ENCODE measurements at regions not wholly inside any gene's neighbourhood (a gene's known extent, or its start where the extent isn't known, plus 50 kb on each side); places are given as distances from the start of the nearest gene placed in this dataset.

DNA sequence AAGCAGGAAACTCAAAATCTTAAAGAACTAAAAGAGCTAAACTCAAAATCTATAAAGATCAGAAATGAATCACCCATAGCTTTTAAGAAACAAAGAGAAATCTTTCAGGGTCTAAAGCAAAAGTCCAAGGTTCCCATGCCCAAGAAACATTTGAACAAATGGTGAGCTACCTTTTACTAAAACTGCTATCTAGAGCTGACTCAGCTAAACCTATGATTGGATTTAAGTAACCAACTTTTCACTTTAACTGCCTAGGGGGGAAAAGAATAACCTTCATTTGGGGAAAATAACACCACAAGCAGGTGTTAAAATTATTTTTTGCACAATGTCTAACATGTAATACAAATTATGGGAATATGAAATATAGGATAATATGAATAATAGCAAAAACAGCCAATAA, 328.4 kb downstream of the PHF14 start:
- TF ChIP-seq, protein P1, sequence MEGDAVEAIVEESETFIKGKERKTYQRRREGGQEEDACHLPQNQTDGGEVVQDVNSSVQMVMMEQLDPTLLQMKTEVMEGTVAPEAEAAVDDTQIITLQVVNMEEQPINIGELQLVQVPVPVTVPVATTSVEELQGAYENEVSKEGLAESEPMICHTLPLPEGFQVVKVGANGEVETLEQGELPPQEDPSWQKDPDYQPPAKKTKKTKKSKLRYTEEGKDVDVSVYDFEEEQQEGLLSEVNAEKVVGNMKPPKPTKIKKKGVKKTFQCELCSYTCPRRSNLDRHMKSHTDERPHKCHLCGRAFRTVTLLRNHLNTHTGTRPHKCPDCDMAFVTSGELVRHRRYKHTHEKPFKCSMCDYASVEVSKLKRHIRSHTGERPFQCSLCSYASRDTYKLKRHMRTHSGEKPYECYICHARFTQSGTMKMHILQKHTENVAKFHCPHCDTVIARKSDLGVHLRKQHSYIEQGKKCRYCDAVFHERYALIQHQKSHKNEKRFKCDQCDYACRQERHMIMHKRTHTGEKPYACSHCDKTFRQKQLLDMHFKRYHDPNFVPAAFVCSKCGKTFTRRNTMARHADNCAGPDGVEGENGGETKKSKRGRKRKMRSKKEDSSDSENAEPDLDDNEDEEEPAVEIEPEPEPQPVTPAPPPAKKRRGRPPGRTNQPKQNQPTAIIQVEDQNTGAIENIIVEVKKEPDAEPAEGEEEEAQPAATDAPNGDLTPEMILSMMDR (IDR thresholded peaks at IDR 0.05), result no peak
- H3K27ac ChIP-seq, result no peak overlapping the region
- H3K4me3 ChIP-seq (ENCODE audit: low read depth, low read length), result no peak overlapping the region
- H3K27me3 ChIP-seq (ENCODE audit: control insufficient read depth, insufficient read depth, low read length), result no peaks in the 10 kb centered on the region
- H2AFZ ChIP-seq, result no peak overlapping the region
- H3K4me1 ChIP-seq, result no peaks in the 10 kb centered on the region
- H3K9me3 ChIP-seq (ENCODE audit: control insufficient read depth, low read length), result no peaks in the 10 kb centered on the region
- H3K4me2 ChIP-seq (ENCODE audit: low read length), result no peak overlapping the region
- no peaks in the 10 kb centered on the region for H3K36me3 ChIP-seq (ENCODE audit: control insufficient read depth, insufficient read depth, low read length)
- no peaks in the 10 kb centered on the region for H3K79me2 ChIP-seq
- no peak overlapping the region for H3K9ac ChIP-seq

DNA sequence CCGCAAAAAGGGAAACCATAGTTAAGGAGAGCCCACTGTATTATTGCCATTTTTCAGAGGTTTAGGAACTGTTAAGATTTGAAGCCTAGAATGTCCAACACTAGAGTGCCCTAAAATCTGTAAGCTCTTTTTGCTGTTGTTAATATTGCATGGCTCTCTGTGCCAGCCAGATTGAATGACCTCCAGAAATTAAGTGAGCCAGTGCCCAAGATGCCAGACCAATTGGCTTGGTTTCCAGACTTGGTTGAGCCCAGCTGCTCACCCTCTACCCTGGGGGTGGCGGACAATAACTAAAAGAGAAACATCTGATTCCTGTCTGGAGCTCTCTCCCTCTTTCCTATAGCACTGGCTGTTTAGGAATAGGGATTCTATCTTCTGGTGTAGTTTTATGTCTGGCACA, 340.1 kb downstream of the PHF14 start:
- H3K27ac ChIP-seq, result no peak overlapping the region
- no peaks in the 10 kb centered on the region for H3K27me3 ChIP-seq (ENCODE audit: control insufficient read depth, insufficient read depth, low read length)
- H3K79me2 ChIP-seq, result no peaks in the 10 kb centered on the region
- no peaks in the 10 kb centered on the region for H3K4me1 ChIP-seq
- no peaks in the 10 kb centered on the region for H3K36me3 ChIP-seq (ENCODE audit: control insufficient read depth, insufficient read depth, low read length)
- TF ChIP-seq, protein P1 (IDR thresholded peaks at IDR 0.05), result no peak
- H3K9ac ChIP-seq, result no peak overlapping the region
- H3K9me3 ChIP-seq (ENCODE audit: control insufficient read depth, low read length), result no peaks in the 10 kb centered on the region
- no peak overlapping the region for H2AFZ ChIP-seq
- H3K4me3 ChIP-seq (ENCODE audit: low read depth, low read length), result no peak overlapping the region
- H3K4me2 ChIP-seq (ENCODE audit: low read length), result no peak overlapping the region

DNA sequence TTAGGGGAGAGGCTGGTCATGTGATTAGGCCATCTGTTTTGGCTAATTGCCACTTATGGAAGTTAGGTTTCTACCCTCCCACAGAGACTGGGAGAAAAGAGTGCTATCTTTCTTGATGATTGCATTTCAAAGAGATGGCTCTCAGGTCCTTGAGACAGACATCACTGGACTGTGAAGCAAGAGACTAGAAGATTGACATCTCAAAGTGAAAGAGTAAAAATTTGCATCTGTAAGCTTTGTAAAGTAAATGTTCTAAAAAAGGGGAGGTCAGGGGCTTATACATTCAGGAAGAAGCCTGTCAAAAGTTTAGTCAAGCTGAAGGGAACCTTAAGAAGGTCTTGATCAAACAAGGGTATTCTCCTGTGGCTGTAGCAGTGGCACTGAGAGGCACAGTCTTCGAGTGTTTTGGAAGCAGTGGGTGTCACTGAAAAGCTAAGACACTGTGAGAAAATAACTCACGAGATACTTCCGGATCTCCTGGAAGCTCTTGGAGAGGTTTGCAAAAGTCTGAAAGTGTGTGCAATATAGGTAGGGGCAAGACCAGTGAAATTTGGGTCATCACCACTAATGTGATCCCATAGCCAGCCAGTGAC, 342.1 kb downstream of the PHF14 start:
- Histone ChIP-seq H3K4me2 (ENCODE audit: low read length) (no peak overlapping the region), H3K9ac (no peak overlapping the region), H3K27ac (no peak overlapping the region), H2AFZ (no peak overlapping the region), H3K36me3 (ENCODE audit: control insufficient read depth, insufficient read depth, low read length) (no peaks in the 10 kb centered on the region), H3K4me3 (ENCODE audit: low read depth, low read length) (no peak overlapping the region), H3K4me1 (no peaks in the 10 kb centered on the region), H3K79me2 (no peaks in the 10 kb centered on the region), H3K27me3 (ENCODE audit: control insufficient read depth, insufficient read depth, low read length) (no peaks in the 10 kb centered on the region), H3K9me3 (ENCODE audit: control insufficient read depth, low read length) (no peaks in the 10 kb centered on the region)
- TF ChIP-seq, protein P1 (IDR thresholded peaks at IDR 0.05), result no peak

DNA sequence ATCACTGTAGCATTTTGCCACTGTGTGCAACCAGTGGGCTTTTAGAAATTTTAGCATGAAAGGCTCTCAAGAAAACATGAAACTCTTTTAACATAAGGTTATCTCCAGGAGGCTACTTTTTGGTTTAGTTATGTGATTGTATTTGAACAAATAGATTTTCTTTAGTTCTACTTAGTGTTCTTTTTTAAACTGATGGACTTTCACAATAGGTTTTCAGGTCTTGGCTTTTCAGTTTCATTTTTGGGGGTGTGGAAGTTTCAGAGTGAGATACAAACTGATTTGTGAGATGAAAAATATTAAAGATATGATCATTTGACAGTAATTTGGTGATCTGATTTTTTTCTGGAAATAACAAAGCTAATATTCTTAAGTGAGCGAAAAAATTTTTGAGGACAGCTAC, 344.1 kb downstream of the PHF14 start:
- no peaks in the 10 kb centered on the region for H3K4me1 ChIP-seq
- no peaks in the 10 kb centered on the region for H3K36me3 ChIP-seq (ENCODE audit: control insufficient read depth, insufficient read depth, low read length)
- no peak overlapping the region for H3K27ac ChIP-seq
- no peak overlapping the region for H3K9ac ChIP-seq
- no peak overlapping the region for H3K4me3 ChIP-seq (ENCODE audit: low read depth, low read length)
- H3K27me3 ChIP-seq (ENCODE audit: control insufficient read depth, insufficient read depth, low read length), result no peaks in the 10 kb centered on the region
- H2AFZ ChIP-seq, result no peak overlapping the region
- no peak overlapping the region for H3K4me2 ChIP-seq (ENCODE audit: low read length)
- TF ChIP-seq, protein P1 (IDR thresholded peaks at IDR 0.05), result no peak
- no peaks in the 10 kb centered on the region for H3K9me3 ChIP-seq (ENCODE audit: control insufficient read depth, low read length)
- H3K79me2 ChIP-seq, result no peaks in the 10 kb centered on the region

All from parathyroid adenoma (tissue), 2 donors.